ENCODE measurements at regions not wholly inside any gene's neighbourhood (a gene's known extent, or its start where the extent isn't known, plus 50 kb on each side); places are given as distances from the start of the nearest gene placed in this dataset.

GRCh38 chr12:66030217-66030781 lies 100.3 kb downstream of the LLPH start:
- H3K4me3 ChIP-seq, result no peak overlapping the region
- H3K4me2 ChIP-seq, result no peak overlapping the region
- ChIA-PET POLR2A (no interaction called here), CTCF (interaction anchor here (1.5 kb wide), 1 partner anchor 1139 kb away, joined by 4 read pairs; no protein-coding TSS in a partner anchor)
- FAIRE-seq, result no peak
- H3K9me3 ChIP-seq, result no peaks in the 10 kb centered on the region
- H3K4me1 ChIP-seq, result no peaks in the 10 kb centered on the region
- no peak overlapping the region for H3K27ac ChIP-seq
- no peak for TF ChIP-seq E2F6 (IDR thresholded peaks at IDR 0.05; ENCODE audit: borderline replicate concordance, low read depth)
- TF ChIP-seq ZFP36 (IDR thresholded peaks at IDR 0.05; ENCODE audit: borderline replicate concordance, partially characterized antibody), result no peak
- TF ChIP-seq MAFK (IDR thresholded peaks at IDR 0.05; ENCODE audit: partially characterized antibody), result peak; percentile 88
- TF ChIP-seq HEYL (CRISPR knock-in tag; IDR thresholded peaks at IDR 0.05), result no peak
- TF ChIP-seq TP53 (CRISPR knock-in tag; IDR thresholded peaks at IDR 0.05), result no peak
- DNase-seq (ENCODE audit: low read depth in 1 of 2, low spot score in 1 of 2), result no peak
- WGBS (ENCODE audit: missing lambda C conversion rate), result 37% methylated on average over 2 of the region's 2 CpGs
- ATAC-seq, result no peak

DNA sequence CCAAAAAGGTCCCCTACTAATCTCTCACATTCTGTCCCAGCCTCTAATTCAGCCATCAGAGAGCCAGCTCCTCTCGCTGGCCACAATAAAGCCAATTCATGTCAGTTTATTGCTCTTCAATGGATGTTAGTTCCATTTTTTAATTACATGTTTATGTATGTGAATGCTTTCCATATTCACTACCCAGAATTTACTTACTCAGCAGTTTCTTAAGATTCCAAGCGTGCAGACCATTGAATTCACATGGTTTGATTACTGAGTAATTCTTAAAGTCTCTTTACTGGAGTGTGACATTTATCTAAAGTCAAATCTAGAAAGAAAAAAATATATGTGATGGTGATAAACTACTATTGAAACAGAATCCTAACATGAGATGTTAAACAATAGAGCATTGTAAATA lies 102.2 kb downstream of the LLPH start:
- DNase-seq (ENCODE audit: low read depth in 1 of 2, low spot score in 1 of 2) (no peak), FAIRE-seq (no peak), ATAC-seq (no peak)
- H3K4me3 ChIP-seq, result no peak overlapping the region
- no peak for TF ChIP-seq BHLHE40 (IDR thresholded peaks at IDR 0.05; ENCODE audit: low read depth, low read length)
- TF ChIP-seq TP53 (CRISPR knock-in tag; IDR thresholded peaks at IDR 0.05), result no peak
- TF ChIP-seq MAFK (IDR thresholded peaks at IDR 0.05; ENCODE audit: partially characterized antibody), result peak; percentile 96
- no peak for TF ChIP-seq CBX2 (IDR thresholded peaks at IDR 0.05; ENCODE audit: borderline replicate concordance, low read depth)
- no peak for TF ChIP-seq NFE2L2 (conservative IDR thresholded peaks at IDR 0.05; ENCODE audit: low read length)
- TF ChIP-seq, protein P1, sequence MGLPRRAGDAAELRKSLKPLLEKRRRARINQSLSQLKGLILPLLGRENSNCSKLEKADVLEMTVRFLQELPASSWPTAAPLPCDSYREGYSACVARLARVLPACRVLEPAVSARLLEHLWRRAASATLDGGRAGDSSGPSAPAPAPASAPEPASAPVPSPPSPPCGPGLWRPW (IDR thresholded peaks at IDR 0.05), result no peak
- ChIA-PET CTCF (interaction anchor here (1.5 kb wide), 1 partner anchor 426 kb away, joined by 4 read pairs; no protein-coding TSS in a partner anchor), POLR2A (no interaction called here)
- no peak overlapping the region for H3K27ac ChIP-seq
- WGBS (ENCODE audit: missing lambda C conversion rate), result 73% methylated on average over 2 of the region's 2 CpGs
- H3K9me3 ChIP-seq, result no peaks in the 10 kb centered on the region
- H3K4me2 ChIP-seq, result no peak overlapping the region
- no peaks in the 10 kb centered on the region for H3K4me1 ChIP-seq

- H3K4me1 ChIP-seq, result no peaks in the 10 kb centered on the region
- POLR2A ChIA-PET, result no interaction called here
- no peaks in the 10 kb centered on the region for H3K9me3 ChIP-seq
- DNase-seq (ENCODE audit: low read depth in 1 of 2, low spot score in 1 of 2), result no peak
- no peak for ATAC-seq
- no peak overlapping the region for H3K4me3 ChIP-seq
- FAIRE-seq, result no peak
- H3K4me2 ChIP-seq, result no peak overlapping the region
- TF ChIP-seq CHD2 (IDR thresholded peaks at IDR 0.05; ENCODE audit: low read length, partially characterized antibody) (no peak), BHLHE40 (IDR thresholded peaks at IDR 0.05; ENCODE audit: low read depth, low read length) (no peak), PBX3 (IDR thresholded peaks at IDR 0.05) (no peak), HEYL (CRISPR knock-in tag; IDR thresholded peaks at IDR 0.05) (no peak), CTCF (IDR thresholded peaks at IDR 0.05) (no peak), MYC (IDR thresholded peaks at IDR 0.05; ENCODE audit: borderline replicate concordance, low read length) (no peak), EP300 (IDR thresholded peaks at IDR 0.05) (no peak), ATOH8 (CRISPR knock-in tag; IDR thresholded peaks at IDR 0.05; ENCODE audit: low read depth) (no peak), HOXB5 (CRISPR knock-in tag; IDR thresholded peaks at IDR 0.05) (no peak)
- no peak overlapping the region for H3K27ac ChIP-seq
- 71% methylated on average over 2 of the region's 2 CpGs for WGBS (ENCODE audit: missing lambda C conversion rate)
- CTCF ChIA-PET, result interaction anchor here (0.6 to 0.7 kb wide), 3 partner anchors 10 to 719 kb away, joined by 3 to 4 read pairs (median 3); no protein-coding TSS in a partner anchor
Measured at GRCh38 chr12:66025477-66025876, 105.1 kb downstream of the LLPH start.
